Panc1 (cell line): ENCODE measurements at regions not wholly inside any gene's neighbourhood (a gene's known extent, or its start where the extent isn't known, plus 50 kb on each side); places are given as distances from the start of the nearest gene placed in this dataset.

Experiments
- ATAC-seq: fragments of 200-7000 bp; cut with Tn5 transposase; 2 replicates; pipeline ENCODE4 v1.9.1; 2020; ENCODE audit warnings: mild to moderate bottlenecking, moderate library complexity
- BruUV-seq: library from RNA; stranded (reverse); fragments of 400-500 nt; replicated peaks from 2 replicates; lab custom pipeline; 2021; lab: Mats Ljungman, UMichigan
- CTCF ChIA-PET: fragments of 300-600 bp; sonication (Branson Sonifier 250); formaldehyde crosslinking; loops from one replicate; lab custom pipeline; 2022; ENCODE audit warnings: antibody characterized with exemption; lab: Charles Lee
- POLR2A ChIA-PET: fragments of 300-600 bp; sonication (Branson Sonifier 250); formaldehyde crosslinking; loops from one replicate; lab custom pipeline; 2022; ENCODE audit warnings: antibody characterized with exemption; lab: Charles Lee
- DNase-seq: peaks from one replicate; pipeline ENCODE4 v3.0.0-alpha.2; 2010; ENCODE audit warnings: low read depth, low spot score
- H3K27ac ChIP-seq: 2 replicates; pipeline ENCODE4 v1.5.1; 2011; ENCODE audit warnings: mild to moderate bottlenecking, low read length, inconsistent platforms
- H3K27me3 ChIP-seq: fragments of 200-500 bp; sonication (Bioruptor generic); 2 replicates; pipeline ENCODE4 v1.6.0; 2014; ENCODE audit warnings: low read length, inconsistent platforms; ENCODE audit not compliant: control insufficient read depth, insufficient read depth
- H3K36me3 ChIP-seq: fragments of 200-500 bp; sonication (Bioruptor generic); 2 replicates; pipeline ENCODE4 v1.5.1; 2014; ENCODE audit warnings: inconsistent platforms, mild to moderate bottlenecking, low read length, moderate library complexity; ENCODE audit not compliant: control insufficient read depth, insufficient read depth
- H3K4me1 ChIP-seq: 2 replicates; pipeline ENCODE4 v1.5.1; 2011; ENCODE audit warnings: inconsistent platforms, mild to moderate bottlenecking, low read length, moderate library complexity; ENCODE audit not compliant: control insufficient read depth, insufficient read depth
- H3K4me3 ChIP-seq, 2 experiments: 2 replicates each; pipeline ENCODE4 v1.5.1; 2011 to 2012; ENCODE audit warnings: low read depth in 2 of 2, low read length in 2 of 2, mild to moderate bottlenecking in 2 of 2, inconsistent platforms in 1 of 2, moderate library complexity in 1 of 2
- H3K9me3 ChIP-seq: fragments of 200-500 bp; sonication (Bioruptor generic); 2 replicates; pipeline ENCODE4 v1.5.1; 2014; ENCODE audit warnings: low read depth, mild to moderate bottlenecking, inconsistent platforms, low read length, moderate library complexity; ENCODE audit not compliant: control insufficient read depth, insufficient read depth
- POLR2AphosphoS5 ChIP-seq: IDR thresholded peaks from 2 replicates; pipeline ENCODE4 v1.6.1; 2012; ENCODE audit warnings: mild to moderate bottlenecking, low read depth, low read length, moderate library complexity
- SIN3A ChIP-seq: IDR thresholded peaks from 2 replicates; pipeline ENCODE4 v1.6.1; 2012; ENCODE audit warnings: low read depth, mild to moderate bottlenecking, low read length, moderate library complexity, borderline replicate concordance; ENCODE audit not compliant: insufficient read depth
- TCF7L2 ChIP-seq: IDR thresholded peaks from 2 replicates; pipeline ENCODE4 v1.6.1; 2011; ENCODE audit warnings: mild to moderate bottlenecking, low read depth, low read length, inconsistent platforms
- in situ Hi-C: cut with HindIII; loops from 2 replicates; pipeline ENCODE4 v1.10.0; 2016; ENCODE audit warnings: low sequenced_read_pairs, low pct_unique_long_range_greater_than_20kb
- intact Hi-C: fragments of 100-400 bp; cut with micrococcal nuclease; formaldehyde crosslinking; loops from one replicate; pipeline ENCODE4 v1.10.0; 2022; ENCODE audit not compliant: unreplicated experiment
- TF ChIP-seq, protein P1 (sequence below), 2 experiments: IDR thresholded peaks; 2 replicates each; pipeline ENCODE4 v1.6.1; 2011 to 2012; ENCODE audit warnings: low read depth in 2 of 2, control low read depth in 1 of 2, low read length in 1 of 2, mild to moderate bottlenecking in 1 of 2, moderate library complexity in 1 of 2; ENCODE audit not compliant: insufficient read depth in 1 of 2
- TF ChIP-seq, protein P2 (sequence below): fragments of 450-650 bp; IDR thresholded peaks from 2 replicates; pipeline ENCODE4 v1.5.1; 2017; ENCODE audit warnings: mild to moderate bottlenecking

DNA sequence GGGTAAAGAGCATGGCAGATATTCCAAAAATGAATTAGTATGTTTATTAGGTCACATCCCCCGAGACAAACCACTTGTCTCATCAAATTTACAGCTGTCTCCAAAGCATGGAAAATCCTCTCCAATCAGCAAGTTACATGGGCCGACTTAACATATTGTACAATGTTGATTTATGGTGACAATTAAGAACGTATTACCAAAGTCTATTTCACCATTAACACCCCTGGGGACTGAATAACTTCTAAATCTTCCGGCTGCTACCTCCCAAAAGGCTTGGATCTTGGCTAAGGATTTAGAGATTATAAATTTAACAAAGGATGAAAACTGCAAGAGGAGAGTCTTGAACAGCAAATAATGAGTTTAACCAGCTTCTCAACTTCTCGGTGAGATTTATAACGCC is 311.9 kb downstream of the NPIPA8 start:
- no peak overlapping the region for H3K27ac ChIP-seq
- ATAC-seq: no peak
- in situ Hi-C loops (no loop called here), intact Hi-C loops (no loop called here)
- no TSS peak for BruUV-seq
- peaks cover 15% of the 10 kb centered on the region for H3K27me3 ChIP-seq
- no peaks in the 10 kb centered on the region for H3K4me1 ChIP-seq
- CTCF ChIA-PET: no interaction called here
- POLR2A ChIA-PET: no interaction called here
- no peaks in the 10 kb centered on the region for H3K9me3 ChIP-seq
- H3K36me3 ChIP-seq: no peaks in the 10 kb centered on the region
- DNase-seq: no peak
- TF ChIP-seq, protein P1, sequence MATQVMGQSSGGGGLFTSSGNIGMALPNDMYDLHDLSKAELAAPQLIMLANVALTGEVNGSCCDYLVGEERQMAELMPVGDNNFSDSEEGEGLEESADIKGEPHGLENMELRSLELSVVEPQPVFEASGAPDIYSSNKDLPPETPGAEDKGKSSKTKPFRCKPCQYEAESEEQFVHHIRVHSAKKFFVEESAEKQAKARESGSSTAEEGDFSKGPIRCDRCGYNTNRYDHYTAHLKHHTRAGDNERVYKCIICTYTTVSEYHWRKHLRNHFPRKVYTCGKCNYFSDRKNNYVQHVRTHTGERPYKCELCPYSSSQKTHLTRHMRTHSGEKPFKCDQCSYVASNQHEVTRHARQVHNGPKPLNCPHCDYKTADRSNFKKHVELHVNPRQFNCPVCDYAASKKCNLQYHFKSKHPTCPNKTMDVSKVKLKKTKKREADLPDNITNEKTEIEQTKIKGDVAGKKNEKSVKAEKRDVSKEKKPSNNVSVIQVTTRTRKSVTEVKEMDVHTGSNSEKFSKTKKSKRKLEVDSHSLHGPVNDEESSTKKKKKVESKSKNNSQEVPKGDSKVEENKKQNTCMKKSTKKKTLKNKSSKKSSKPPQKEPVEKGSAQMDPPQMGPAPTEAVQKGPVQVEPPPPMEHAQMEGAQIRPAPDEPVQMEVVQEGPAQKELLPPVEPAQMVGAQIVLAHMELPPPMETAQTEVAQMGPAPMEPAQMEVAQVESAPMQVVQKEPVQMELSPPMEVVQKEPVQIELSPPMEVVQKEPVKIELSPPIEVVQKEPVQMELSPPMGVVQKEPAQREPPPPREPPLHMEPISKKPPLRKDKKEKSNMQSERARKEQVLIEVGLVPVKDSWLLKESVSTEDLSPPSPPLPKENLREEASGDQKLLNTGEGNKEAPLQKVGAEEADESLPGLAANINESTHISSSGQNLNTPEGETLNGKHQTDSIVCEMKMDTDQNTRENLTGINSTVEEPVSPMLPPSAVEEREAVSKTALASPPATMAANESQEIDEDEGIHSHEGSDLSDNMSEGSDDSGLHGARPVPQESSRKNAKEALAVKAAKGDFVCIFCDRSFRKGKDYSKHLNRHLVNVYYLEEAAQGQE (IDR thresholded peaks at IDR 0.05; ENCODE audit: insufficient read depth in 1 of 2, low read depth in 2 of 2, low read length in 1 of 2): no peak
- no peak for TF ChIP-seq SIN3A
- no peak for TF ChIP-seq TCF7L2
- TF ChIP-seq, protein P2, sequence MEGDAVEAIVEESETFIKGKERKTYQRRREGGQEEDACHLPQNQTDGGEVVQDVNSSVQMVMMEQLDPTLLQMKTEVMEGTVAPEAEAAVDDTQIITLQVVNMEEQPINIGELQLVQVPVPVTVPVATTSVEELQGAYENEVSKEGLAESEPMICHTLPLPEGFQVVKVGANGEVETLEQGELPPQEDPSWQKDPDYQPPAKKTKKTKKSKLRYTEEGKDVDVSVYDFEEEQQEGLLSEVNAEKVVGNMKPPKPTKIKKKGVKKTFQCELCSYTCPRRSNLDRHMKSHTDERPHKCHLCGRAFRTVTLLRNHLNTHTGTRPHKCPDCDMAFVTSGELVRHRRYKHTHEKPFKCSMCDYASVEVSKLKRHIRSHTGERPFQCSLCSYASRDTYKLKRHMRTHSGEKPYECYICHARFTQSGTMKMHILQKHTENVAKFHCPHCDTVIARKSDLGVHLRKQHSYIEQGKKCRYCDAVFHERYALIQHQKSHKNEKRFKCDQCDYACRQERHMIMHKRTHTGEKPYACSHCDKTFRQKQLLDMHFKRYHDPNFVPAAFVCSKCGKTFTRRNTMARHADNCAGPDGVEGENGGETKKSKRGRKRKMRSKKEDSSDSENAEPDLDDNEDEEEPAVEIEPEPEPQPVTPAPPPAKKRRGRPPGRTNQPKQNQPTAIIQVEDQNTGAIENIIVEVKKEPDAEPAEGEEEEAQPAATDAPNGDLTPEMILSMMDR: no peak
- TF ChIP-seq POLR2AphosphoS5: no peak
- H3K4me3 ChIP-seq: no peak overlapping the region

DNA sequence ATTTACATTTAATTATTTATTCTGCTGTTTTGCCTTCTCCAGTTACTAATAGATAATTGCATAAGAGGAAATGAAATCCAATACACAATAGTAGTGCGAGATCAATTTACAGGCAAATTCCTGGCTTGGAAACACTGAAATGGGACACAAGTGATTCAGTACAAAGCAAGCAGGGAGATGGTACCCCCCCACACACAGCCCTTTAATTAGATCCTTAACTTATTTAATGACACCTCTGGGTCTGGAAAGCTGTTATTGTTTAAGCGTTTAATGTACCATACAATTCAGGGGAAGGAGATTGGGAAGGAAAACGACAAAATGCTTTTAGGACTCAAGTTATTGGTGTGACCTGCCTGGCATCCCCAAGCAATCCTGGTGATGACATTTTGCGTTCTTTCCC is 318.2 kb downstream of the NPIPA8 start:
- no peaks in the 10 kb centered on the region for H3K36me3 ChIP-seq
- DNase-seq (no peak), ATAC-seq (no peak)
- no peak overlapping the region for H3K27ac ChIP-seq
- in situ Hi-C loops: no loop called here
- intact Hi-C loops: no loop called here
- H3K27me3 ChIP-seq: peaks cover 21% of the 10 kb centered on the region
- H3K4me1 ChIP-seq: no peaks in the 10 kb centered on the region
- H3K4me3 ChIP-seq: no peak overlapping the region
- no TSS peak for BruUV-seq
- CTCF ChIA-PET: no interaction called here
- no peak for TF ChIP-seq POLR2AphosphoS5
- TF ChIP-seq, protein P2: no peak
- no peak for TF ChIP-seq TCF7L2
- TF ChIP-seq SIN3A: no peak
- TF ChIP-seq, protein P1 (IDR thresholded peaks at IDR 0.05; ENCODE audit: insufficient read depth in 1 of 2, low read depth in 2 of 2, low read length in 1 of 2): no peak
- POLR2A ChIA-PET: no interaction called here
- H3K9me3 ChIP-seq: no peaks in the 10 kb centered on the region
